Upper lobe of left lung (tissue), 4 donors: ENCODE measurements at regions not wholly inside any gene's neighbourhood (a gene's known extent, or its start where the extent isn't known, plus 50 kb on each side); places are given as distances from the start of the nearest gene placed in this dataset.

Source experiments
- EP300 ChIP-seq, 4 donors: sonication (generic); formaldehyde crosslinking; IDR thresholded peaks; one replicate each; pipeline ENCODE4 v1.5.1; 2017; ENCODE audit warnings: antibody characterized with exemption in 4 of 4, control low read depth in 2 of 4
- TF ChIP-seq, protein P1 (sequence below), 6 experiments: fragments of 450-650 bp in 4 of 6; fragments of 200-600 bp in 2 of 6; sonication (generic) in 2 of 6; IDR thresholded peaks; one replicate each; pipeline ENCODE4 v1.5.1; 2016 to 2019; ENCODE audit warnings: antibody characterized with exemption in 6 of 6

DNA sequence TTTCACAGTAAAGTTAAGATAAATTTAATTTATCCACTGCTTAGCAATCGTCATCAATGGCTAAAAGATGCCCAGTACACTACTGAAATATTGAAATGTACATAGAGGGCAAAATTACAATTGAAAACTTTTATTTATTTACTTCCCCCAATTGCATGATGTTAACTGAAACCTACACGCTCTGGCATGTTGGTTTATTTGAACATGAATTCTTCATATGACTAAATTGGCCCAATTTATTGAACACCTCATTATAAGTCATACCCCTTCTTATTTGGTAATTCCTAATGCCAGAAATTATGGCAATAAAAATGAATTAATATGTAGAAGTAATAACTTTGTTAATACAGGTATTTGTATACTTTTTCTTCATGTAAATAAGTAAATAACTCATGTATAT, 183.0 kb upstream of the ZC3H15 start:
- TF ChIP-seq, protein P1, sequence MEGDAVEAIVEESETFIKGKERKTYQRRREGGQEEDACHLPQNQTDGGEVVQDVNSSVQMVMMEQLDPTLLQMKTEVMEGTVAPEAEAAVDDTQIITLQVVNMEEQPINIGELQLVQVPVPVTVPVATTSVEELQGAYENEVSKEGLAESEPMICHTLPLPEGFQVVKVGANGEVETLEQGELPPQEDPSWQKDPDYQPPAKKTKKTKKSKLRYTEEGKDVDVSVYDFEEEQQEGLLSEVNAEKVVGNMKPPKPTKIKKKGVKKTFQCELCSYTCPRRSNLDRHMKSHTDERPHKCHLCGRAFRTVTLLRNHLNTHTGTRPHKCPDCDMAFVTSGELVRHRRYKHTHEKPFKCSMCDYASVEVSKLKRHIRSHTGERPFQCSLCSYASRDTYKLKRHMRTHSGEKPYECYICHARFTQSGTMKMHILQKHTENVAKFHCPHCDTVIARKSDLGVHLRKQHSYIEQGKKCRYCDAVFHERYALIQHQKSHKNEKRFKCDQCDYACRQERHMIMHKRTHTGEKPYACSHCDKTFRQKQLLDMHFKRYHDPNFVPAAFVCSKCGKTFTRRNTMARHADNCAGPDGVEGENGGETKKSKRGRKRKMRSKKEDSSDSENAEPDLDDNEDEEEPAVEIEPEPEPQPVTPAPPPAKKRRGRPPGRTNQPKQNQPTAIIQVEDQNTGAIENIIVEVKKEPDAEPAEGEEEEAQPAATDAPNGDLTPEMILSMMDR (IDR thresholded peaks at IDR 0.05): no peak
- no peak for TF ChIP-seq EP300 (IDR thresholded peaks at IDR 0.05)
